Naive B cell (primary cell): ENCODE measurements at regions not wholly inside any gene's neighbourhood (a gene's known extent, or its start where the extent isn't known, plus 50 kb on each side); places are given as distances from the start of the nearest gene placed in this dataset.
A peak's percentile ranks its signal among the peaks of the same experiment; 100 is the strongest.

ENCODE experiments used
- ATAC-seq, 2 donors: fragments of 150-1000 bp; cut with Tn5 transposase; 2 replicates each; pipeline ENCODE4 v1.10.0; 2021; ENCODE audit warnings: low read depth in 2 of 2, mild to moderate bottlenecking in 2 of 2, moderate library complexity in 2 of 2
- DNase-seq: peaks from one replicate; pipeline ENCODE4 v3.0.0; 2022
- H3K27ac Mint-ChIP-seq, 6 donors: one replicate each; pipeline ENCODE4 v1.8.0; 2020 to 2022; ENCODE audit warnings: mild to moderate bottlenecking in 6 of 6, mixed read lengths in 6 of 6, moderate library complexity in 5 of 6, inconsistent platforms in 2 of 6
- H3K27me3 Mint-ChIP-seq, 3 donors: one replicate each; pipeline ENCODE4 v1.8.0; 2021 to 2022; ENCODE audit warnings: mixed read lengths in 3 of 3, mild to moderate bottlenecking in 1 of 3
- H3K36me3 Mint-ChIP-seq, 2 donors: one replicate each; pipeline ENCODE4 v1.8.0; 2020 to 2022; ENCODE audit warnings: mixed read lengths in 2 of 2, inconsistent platforms in 1 of 2, mild to moderate bottlenecking in 1 of 2
- H3K4me1 Mint-ChIP-seq, 3 donors: one replicate each; pipeline ENCODE4 v1.8.0; 2020 to 2022; ENCODE audit warnings: mixed read lengths in 3 of 3, inconsistent platforms in 1 of 3, mild to moderate bottlenecking in 1 of 3, moderate library complexity in 1 of 3
- H3K4me3 Mint-ChIP-seq, 8 donors: one replicate each; pipeline ENCODE4 v1.8.0; 2020 to 2022; ENCODE audit warnings: mild to moderate bottlenecking in 8 of 8, mixed read lengths in 8 of 8, moderate library complexity in 8 of 8, inconsistent platforms in 2 of 8
- H3K9me3 Mint-ChIP-seq, 7 donors: one replicate each; pipeline ENCODE4 v1.8.0; 2020 to 2022; ENCODE audit warnings: mixed read lengths in 7 of 7, mild to moderate bottlenecking in 5 of 7, inconsistent platforms in 2 of 7, moderate library complexity in 1 of 7

DNA sequence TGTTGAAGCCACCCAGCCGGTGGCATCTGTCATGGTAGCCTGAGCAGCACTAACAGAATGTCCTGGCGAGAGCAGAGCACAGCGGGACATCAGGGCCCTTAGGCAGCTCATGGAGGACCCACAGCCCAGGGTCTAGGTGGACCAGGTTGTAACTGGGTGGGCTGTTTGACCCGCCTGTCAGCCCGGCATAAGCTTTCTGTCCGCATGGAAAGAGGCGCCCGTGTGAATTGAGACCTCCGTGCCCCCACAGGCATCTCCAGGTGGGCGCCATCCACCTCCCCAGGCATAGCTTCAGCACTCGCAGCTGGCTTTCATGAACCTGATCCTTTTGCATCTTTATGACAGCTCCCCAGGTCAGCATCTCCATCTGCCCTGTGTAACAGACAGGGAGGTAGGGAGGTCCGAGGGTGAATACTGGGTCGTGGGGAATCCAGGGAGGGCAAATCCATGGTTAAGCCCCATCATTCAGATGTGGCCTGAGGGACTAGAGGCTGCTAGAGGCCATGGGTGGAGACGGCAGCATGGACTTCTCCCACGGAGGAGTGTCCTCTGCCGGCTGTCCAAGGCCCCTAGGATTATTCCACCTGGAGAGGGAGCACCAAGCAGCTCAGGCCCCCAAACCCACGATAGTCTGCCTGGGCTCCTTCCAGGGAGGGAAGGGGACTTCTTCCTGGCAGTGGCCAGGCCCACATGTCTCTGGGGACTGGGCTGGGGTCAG is 371.6 kb upstream of the MKI67 start:
- ATAC-seq (no peak), DNase-seq (no peak)
- Mint-ChIP-seq H3K4me1 (no peaks in the 10 kb centered on the region), H3K4me3 (no peak overlapping the region), H3K27me3 (peaks cover 0 to 7% (median 5%) of the 10 kb centered on the region in 3 donors), H3K9me3 (peaks cover 0 to 10% (median 0%) of the 10 kb centered on the region in 7 donors), H3K27ac (no peak overlapping the region), H3K36me3 (no peaks in the 10 kb centered on the region)

DNA sequence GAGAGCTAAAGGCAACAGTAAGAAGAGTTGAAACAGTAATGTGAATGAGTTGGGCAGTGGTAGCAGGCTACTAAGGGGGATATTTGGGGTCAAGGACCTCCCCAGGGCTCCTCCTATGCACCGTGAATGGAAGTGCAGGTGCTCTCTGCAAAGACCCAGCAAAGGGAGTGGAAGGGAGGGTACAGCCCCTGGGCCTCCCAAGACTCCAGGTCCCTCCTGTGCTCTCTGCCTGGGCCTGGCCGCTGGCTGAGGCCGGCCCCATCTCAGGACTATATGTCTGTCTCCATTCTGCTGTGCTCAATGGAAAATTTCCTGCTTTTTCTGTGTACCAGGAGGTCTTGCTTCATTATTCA is 372.1 kb upstream of the MKI67 start:
- H3K4me1 Mint-ChIP-seq = no peaks in the 10 kb centered on the region
- H3K36me3 Mint-ChIP-seq = no peaks in the 10 kb centered on the region
- H3K9me3 Mint-ChIP-seq = peaks cover 0 to 7% (median 0%) of the 10 kb centered on the region in 7 donors
- H3K4me3 Mint-ChIP-seq = no peak overlapping the region
- no peak overlapping the region for H3K27ac Mint-ChIP-seq
- ATAC-seq (no peak), DNase-seq (no peak)
- H3K27me3 Mint-ChIP-seq = peaks cover 0 to 8% (median 8%) of the 10 kb centered on the region in 3 donors

DNA sequence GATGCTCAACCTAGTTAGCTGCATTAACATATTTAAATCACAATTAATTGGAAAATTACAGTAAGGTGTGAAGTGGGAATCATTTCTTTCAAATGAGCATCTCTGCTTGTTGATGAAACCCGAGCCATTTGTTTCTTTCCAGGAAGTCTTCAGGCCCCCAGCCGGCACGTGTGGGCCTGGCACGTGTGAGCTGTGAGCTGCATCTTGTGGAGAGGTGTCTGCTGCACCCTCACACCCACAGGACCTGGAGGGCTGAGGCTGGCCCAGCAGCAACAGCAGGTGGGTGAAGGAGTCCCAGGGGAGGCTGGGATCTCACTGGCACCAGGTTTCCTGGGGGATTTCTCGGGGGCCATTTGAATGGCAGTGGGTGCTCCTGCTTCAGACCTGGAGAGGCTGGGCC is 372.5 kb upstream of the MKI67 start:
- Mint-ChIP-seq H3K27me3 (peaks cover 3 to 8% (median 8%) of the 10 kb centered on the region in 3 donors), H3K36me3 (no peaks in the 10 kb centered on the region), H3K4me3 (no peak overlapping the region), H3K9me3 (peaks cover 0 to 6% (median 0%) of the 10 kb centered on the region in 7 donors), H3K27ac (no peak overlapping the region), H3K4me1 (no peaks in the 10 kb centered on the region)
- DNase-seq (no peak), ATAC-seq (no peak)

DNA sequence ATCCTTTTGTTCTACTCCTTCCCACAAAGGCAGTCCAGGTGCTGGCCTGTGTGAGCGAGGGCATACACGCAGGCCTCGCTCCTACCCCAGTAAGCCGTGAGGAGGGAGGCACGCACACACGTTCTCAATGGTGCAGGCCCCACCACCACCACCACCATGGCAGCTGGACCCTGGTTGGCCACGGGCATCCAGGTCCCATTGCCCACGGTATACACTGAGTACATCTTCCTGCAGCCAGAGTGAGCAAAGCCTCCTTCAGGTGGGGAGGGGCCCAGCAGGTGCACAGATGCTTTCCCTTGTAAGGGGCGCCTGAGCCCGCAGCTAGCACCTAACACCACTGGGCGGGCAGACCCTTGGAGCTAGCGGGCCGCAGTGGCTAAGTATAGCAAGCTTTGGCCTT is 373.3 kb upstream of the MKI67 start:
- Mint-ChIP-seq H3K9me3 (peaks cover 0 to 4% (median 0%) of the 10 kb centered on the region in 7 donors), H3K27ac (no peak overlapping the region), H3K27me3 (peaks cover 4 to 8% (median 8%) of the 10 kb centered on the region in 3 donors), H3K4me3 (no peak overlapping the region), H3K4me1 (no peaks in the 10 kb centered on the region), H3K36me3 (no peaks in the 10 kb centered on the region)
- ATAC-seq (no peak), DNase-seq (no peak)

DNA sequence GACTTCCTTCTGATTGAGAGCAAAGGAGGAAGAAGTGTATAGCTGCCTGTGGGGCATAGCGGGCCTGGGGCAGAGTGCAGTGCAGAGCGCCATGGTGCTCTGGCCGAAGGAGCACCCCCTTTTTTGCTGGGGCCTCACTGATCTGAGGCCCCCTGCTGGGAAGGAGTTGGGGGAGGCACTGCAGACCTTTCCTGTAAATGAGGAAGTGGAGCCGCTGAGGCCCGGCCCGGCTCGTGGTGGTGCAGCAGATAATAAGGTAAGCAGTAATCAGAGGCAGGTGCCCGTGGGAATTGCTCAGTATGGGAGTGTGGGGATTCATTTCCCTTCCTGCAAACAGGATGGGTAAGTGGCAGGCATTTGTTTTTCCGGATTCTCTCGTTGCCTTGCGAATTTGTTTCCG is 373.7 kb upstream of the MKI67 start:
- Mint-ChIP-seq H3K36me3 (no peaks in the 10 kb centered on the region), H3K4me1 (no peaks in the 10 kb centered on the region), H3K27me3 (peaks cover 4 to 8% (median 8%) of the 10 kb centered on the region in 3 donors), H3K27ac (no peak overlapping the region), H3K9me3 (peaks cover 0 to 4% (median 0%) of the 10 kb centered on the region in 7 donors), H3K4me3 (no peak overlapping the region)
- ATAC-seq = no peak
- no peak for DNase-seq

DNA sequence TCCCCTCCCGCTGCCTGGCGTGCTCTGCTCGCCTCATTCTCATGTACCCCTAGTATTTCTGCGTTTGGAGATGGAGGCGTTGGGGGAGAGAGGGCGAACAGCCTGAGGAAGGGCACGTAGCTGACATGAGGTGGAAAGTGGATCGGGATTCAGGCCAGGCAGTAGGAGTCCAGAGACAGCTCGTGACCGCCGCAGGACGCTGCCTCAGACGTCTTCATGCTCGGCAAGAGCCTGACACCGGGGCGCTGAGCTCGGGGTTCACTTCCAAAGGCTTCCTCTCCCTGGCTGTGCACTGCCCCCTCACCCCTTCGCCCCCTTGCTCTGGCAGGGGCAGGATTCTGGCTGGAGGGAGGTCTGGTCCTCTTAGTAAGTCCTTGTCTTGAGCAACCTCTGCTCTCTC is 374.4 kb upstream of the MKI67 start:
- Mint-ChIP-seq H3K4me1 (no peaks in the 10 kb centered on the region), H3K27me3 (peaks cover 4 to 8% (median 8%) of the 10 kb centered on the region in 3 donors), H3K27ac (peak overlapping the region in 1 of 6 donors; percentile 67), H3K36me3 (no peaks in the 10 kb centered on the region), H3K9me3 (peaks cover 0 to 4% (median 0%) of the 10 kb centered on the region in 7 donors), H3K4me3 (no peak overlapping the region)
- ATAC-seq (no peak), DNase-seq (no peak)

DNA sequence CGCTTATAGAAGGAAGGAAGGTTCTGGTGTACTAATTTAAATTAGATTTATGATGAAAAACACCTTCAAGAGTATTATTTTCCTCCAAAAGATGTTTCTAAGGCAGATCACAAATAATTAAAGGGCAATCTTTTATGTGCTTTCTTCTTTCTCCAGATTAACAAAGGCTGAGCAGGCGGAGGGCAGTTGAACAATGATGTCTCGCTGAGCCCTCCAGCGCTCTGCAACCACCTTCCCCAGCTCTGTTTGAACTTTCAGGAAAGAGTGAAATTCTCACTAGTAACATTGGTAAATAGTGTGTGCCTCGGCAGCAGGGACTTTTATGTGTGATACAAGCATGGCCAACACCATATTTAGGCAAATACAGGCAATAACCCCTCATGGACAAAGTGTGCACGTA is 379.1 kb upstream of the MKI67 start:
- Mint-ChIP-seq H3K9me3 (peaks cover 3 to 12% (median 5%) of the 10 kb centered on the region in 7 donors), H3K27ac (no peak overlapping the region), H3K27me3 (peaks cover 4 to 8% (median 8%) of the 10 kb centered on the region in 3 donors), H3K4me3 (no peak overlapping the region), H3K36me3 (no peaks in the 10 kb centered on the region), H3K4me1 (no peaks in the 10 kb centered on the region)
- ATAC-seq = no peak
- DNase-seq = no peak

DNA sequence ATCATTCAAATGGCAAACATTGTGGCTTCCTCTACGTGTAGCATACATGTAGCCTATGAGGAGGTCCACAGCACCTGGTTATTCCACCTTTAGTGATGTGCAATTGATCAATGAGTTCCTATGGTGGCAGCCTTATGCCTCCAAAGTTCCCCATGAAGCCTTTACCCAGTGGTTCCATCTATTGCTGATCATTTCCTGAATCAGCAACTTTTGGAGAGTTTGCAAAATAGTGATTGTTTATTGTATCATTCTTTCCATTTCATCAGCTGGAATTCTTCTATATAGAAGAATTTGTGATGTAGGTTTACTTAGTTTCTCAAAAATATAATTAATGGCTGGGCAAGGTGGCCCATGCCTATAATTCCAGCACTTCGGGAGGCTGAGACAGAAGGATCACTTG is 380.2 kb upstream of the MKI67 start:
- Mint-ChIP-seq H3K27ac (no peak overlapping the region), H3K9me3 (peaks cover 3 to 12% (median 5%) of the 10 kb centered on the region in 7 donors), H3K36me3 (no peaks in the 10 kb centered on the region), H3K27me3 (peaks cover 4 to 8% (median 4%) of the 10 kb centered on the region in 3 donors), H3K4me3 (no peak overlapping the region), H3K4me1 (no peaks in the 10 kb centered on the region)
- no peak for ATAC-seq
- DNase-seq = no peak

DNA sequence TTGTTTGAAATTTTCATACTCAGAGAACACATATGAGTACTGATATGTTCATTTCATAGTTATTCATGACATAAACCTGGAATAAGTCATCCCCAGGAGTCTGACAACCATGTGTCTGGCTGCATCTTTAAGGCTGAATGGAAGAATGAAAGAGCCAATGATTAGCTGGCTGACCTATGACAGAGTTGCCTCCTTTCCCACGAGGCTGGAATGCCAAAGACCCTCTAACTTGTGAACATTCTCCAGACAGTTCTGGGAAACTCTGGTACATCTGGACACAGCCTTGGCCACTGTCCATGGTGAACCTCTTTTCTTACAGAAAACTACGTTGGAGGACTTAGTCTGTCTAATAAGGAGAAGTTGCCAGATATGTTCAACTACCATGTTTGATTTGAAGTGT is 380.8 kb upstream of the MKI67 start:
- DNase-seq (no peak), ATAC-seq (no peak)
- Mint-ChIP-seq H3K36me3 (no peaks in the 10 kb centered on the region), H3K4me3 (no peak overlapping the region), H3K4me1 (no peaks in the 10 kb centered on the region), H3K27ac (no peak overlapping the region), H3K9me3 (peaks cover 3 to 12% (median 5%) of the 10 kb centered on the region in 7 donors), H3K27me3 (peaks cover 3 to 8% (median 4%) of the 10 kb centered on the region in 3 donors)

DNA sequence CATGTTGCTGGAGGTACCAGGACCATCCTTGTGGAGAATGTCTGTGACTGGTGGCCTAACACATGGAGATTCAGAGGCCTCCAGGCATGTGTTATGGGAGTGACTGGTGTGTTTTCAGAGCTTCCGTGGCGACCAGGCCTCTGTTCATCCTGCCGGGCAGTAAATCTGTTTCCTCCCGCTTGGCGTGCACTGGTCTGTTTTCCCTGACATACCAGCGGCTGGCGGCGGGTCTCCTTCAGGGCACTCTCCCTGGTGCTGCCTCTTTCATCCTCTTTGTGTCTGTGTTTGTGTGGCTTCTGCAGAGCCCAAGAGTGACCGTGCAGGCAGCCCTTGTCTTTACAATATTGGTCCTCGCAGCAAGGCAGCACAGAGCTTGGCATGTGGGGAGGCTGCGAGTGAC is 385.1 kb upstream of the MKI67 start:
- no peak for ATAC-seq

DNA sequence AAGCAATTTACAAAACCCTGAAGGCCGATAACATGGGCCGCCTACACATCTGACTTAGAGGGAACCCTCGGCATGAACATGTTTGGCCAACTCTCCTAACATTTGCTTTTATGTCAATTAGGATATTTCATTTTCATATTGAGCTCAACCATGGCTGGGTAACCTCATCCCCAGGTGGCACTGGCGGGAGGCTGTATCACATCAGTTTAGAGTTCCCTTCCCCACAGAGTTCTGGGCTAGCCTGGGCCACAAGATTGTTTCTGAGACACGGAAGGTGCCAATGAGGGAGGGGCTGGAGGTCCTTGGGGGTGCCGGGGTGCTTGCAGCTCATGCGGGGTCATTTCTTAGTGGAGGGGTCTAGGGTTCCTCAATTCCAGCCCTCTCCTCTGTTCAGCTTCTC is 386.5 kb upstream of the MKI67 start:
- Mint-ChIP-seq H3K4me3 (no peak overlapping the region), H3K27ac (no peak overlapping the region), H3K27me3 (peaks cover 0 to 6% (median 3%) of the 10 kb centered on the region in 3 donors), H3K36me3 (no peaks in the 10 kb centered on the region), H3K4me1 (no peaks in the 10 kb centered on the region), H3K9me3 (peaks cover 1 to 7% (median 3%) of the 10 kb centered on the region in 7 donors)
- DNase-seq (no peak), ATAC-seq (no peak)

More for the DNA sequence above, 385.1 kb upstream of the MKI67 start:
- Mint-ChIP-seq H3K9me3 (peaks cover 1 to 12% (median 5%) of the 10 kb centered on the region in 7 donors), H3K27me3 (peaks cover 0 to 6% (median 3%) of the 10 kb centered on the region in 3 donors), H3K36me3 (no peaks in the 10 kb centered on the region), H3K4me3 (no peak overlapping the region), H3K4me1 (no peaks in the 10 kb centered on the region), H3K27ac (peak overlapping the region in 1 of 6 donors; percentile 82)
- no peak for DNase-seq

DNA sequence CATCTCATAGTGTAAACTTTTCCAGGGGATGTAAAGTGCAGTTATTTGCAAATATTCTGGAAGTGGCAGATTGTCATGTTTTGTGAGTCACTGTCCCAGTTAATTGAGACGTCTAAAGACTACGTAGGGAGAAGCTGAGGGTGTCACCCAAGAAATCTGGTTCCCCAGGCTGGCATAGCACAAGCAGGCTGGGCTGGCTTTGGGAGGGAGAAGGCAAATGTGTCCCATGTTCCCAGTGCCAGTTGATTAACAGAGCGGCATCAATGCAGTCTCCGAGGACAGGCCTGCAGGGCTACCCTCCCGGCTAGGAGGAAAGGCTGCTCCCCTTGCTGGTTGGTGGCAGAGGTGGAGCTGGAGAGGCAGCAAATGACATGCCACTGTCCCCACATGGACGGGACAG is 388.3 kb upstream of the MKI67 start:
- H3K27me3 Mint-ChIP-seq = peaks cover 0 to 6% (median 3%) of the 10 kb centered on the region in 3 donors
- H3K27ac Mint-ChIP-seq = no peak overlapping the region
- H3K36me3 Mint-ChIP-seq = no peaks in the 10 kb centered on the region
- ATAC-seq = no peak
- no peak for DNase-seq
- H3K4me3 Mint-ChIP-seq = no peak overlapping the region
- peaks cover 0 to 1% (median 0%) of the 10 kb centered on the region in 7 donors for H3K9me3 Mint-ChIP-seq
- no peaks in the 10 kb centered on the region for H3K4me1 Mint-ChIP-seq

DNA sequence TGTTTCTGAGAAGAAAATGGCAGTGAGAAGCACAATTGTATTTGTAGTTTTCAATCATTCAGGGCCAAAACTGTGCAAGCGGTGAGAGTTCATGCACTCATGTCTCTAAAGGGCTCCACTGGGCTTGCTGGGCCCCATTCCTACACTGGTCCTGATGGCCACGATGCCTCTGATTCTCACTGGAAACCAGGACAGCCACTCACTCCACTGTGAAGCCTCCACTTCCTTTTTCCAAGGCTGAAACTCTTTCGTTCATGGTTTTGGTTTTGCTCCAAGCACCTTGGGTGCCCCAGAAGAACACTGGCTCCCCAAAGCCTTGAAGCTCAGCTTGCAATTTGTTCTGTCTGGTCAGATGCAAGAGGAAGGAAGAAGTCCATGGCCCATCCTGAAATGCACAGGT is 390.0 kb upstream of the MKI67 start:
- H3K4me1 Mint-ChIP-seq = no peaks in the 10 kb centered on the region
- no peak overlapping the region for H3K4me3 Mint-ChIP-seq
- no peaks in the 10 kb centered on the region for H3K36me3 Mint-ChIP-seq
- H3K27me3 Mint-ChIP-seq = peaks cover 0 to 17% (median 3%) of the 10 kb centered on the region in 3 donors
- DNase-seq = no peak
- no peak overlapping the region for H3K27ac Mint-ChIP-seq
- ATAC-seq = no peak
- peaks cover 0 to 6% (median 0%) of the 10 kb centered on the region in 7 donors for H3K9me3 Mint-ChIP-seq

DNA sequence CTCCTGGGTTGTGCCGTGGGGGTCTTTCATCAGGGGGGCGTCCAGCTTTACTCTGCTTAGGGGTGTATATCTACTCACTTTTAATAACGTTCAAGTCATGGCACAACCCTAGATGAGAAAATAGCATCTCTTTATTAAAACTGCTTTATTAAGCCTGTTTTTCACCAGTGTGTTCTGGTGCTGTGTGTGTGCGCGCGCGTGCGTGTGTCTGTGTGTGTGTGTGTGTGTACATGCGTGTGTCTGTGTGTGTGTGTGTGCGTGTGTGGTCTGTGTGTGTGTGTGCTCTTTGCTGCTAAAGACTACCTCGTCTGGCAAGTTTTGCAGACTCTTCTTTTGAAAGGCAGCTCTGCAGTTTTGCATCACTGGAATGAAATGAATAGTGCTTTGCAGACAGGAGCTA is 390.9 kb upstream of the MKI67 start:
- no peaks in the 10 kb centered on the region for H3K36me3 Mint-ChIP-seq
- peaks cover 0 to 6% (median 0%) of the 10 kb centered on the region in 7 donors for H3K9me3 Mint-ChIP-seq
- no peak overlapping the region for H3K4me3 Mint-ChIP-seq
- H3K27ac Mint-ChIP-seq = no peak overlapping the region
- ATAC-seq = no peak
- H3K4me1 Mint-ChIP-seq = no peaks in the 10 kb centered on the region
- DNase-seq = no peak
- peaks cover 0 to 17% (median 3%) of the 10 kb centered on the region in 3 donors for H3K27me3 Mint-ChIP-seq
